ENCODE measurements at regions not wholly inside any gene's neighbourhood (a gene's known extent, or its start where the extent isn't known, plus 50 kb on each side); places are given as distances from the start of the nearest gene placed in this dataset.

DNA sequence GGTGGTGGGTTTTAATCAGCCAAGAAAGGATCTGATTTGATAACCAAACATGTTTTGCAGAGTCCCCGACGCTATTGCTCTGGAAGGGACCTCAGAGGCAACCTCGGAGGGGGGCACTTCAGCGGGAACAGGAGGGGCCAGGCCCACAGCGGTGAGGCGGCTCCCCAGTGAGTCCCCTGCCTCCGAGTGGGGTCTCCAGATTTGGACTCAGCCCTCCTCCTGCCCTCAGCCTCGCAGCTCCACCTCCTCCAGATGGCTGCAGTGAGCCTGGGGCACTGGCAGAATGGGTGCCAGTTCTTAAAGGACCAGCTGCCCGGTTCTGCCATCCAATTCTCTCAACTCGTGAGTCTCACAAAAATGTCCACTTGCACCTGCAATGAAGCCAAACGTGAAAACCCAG lies 61.0 kb upstream of the NANOS1 start:
- DNase-seq, result peak; percentile 45
- H3K27me3 ChIP-seq (ENCODE audit: insufficient read depth), result no peaks in the 10 kb centered on the region
- H3K4me3 ChIP-seq (ENCODE audit: low read depth in 2 of 2, low read length in 1 of 2), result no peak overlapping the region
- H3K4me2 ChIP-seq, result no peak overlapping the region
- no peak overlapping the region for H2AFZ ChIP-seq (ENCODE audit: low read depth)
- ChIA-PET POLR2A (interaction anchor here (1.4 kb wide), 1 partner anchor 9 kb away, joined by 3 read pairs; no protein-coding TSS in a partner anchor), CTCF (interaction anchor here (0.8 to 1.3 kb wide), 4 partner anchors 9 to 62 kb away, joined by 4 to 5 read pairs (median 4); no protein-coding TSS in a partner anchor)
- TF ChIP-seq TEAD4 (IDR thresholded peaks at IDR 0.05; ENCODE audit: borderline replicate concordance, insufficient read depth) (no peak), SMC3 (IDR thresholded peaks at IDR 0.05; ENCODE audit: low read depth, low read length) (no peak), EZH2phosphoT487 (IDR thresholded peaks at IDR 0.05; ENCODE audit: borderline replicate concordance, low read depth) (no peak), FOXM1 (IDR thresholded peaks at IDR 0.05; ENCODE audit: low read depth) (no peak), RCOR1 (IDR thresholded peaks at IDR 0.05; ENCODE audit: low read length) (no peak), FOSL2 (IDR thresholded peaks at IDR 0.05; ENCODE audit: borderline replicate concordance, low read depth) (no peak), RXRA (IDR thresholded peaks at IDR 0.05; ENCODE audit: borderline replicate concordance, low read depth) (no peak), CHD2 (IDR thresholded peaks at IDR 0.05; ENCODE audit: low read length, partially characterized antibody) (no peak), POLR2AphosphoS5 (IDR thresholded peaks at IDR 0.05; ENCODE audit: low read depth, low read length) (no peak), USF1 (IDR thresholded peaks at IDR 0.05; ENCODE audit: borderline replicate concordance, low read depth) (no peak), IRF3 (IDR thresholded peaks at IDR 0.05; ENCODE audit: low read depth, low read length) (no peak), SIN3A (IDR thresholded peaks at IDR 0.05; ENCODE audit: borderline replicate concordance, low read depth, low read length) (no peak), ELF1 (IDR thresholded peaks at IDR 0.05) (no peak), GATA2 (CRISPR knock-in tag; IDR thresholded peaks at IDR 0.05) (no peak), FOXJ3 (CRISPR knock-in tag; IDR thresholded peaks at IDR 0.05) (no peak), NFIC (IDR thresholded peaks at IDR 0.05; ENCODE audit: borderline replicate concordance) (no peak), JUND (IDR thresholded peaks at IDR 0.05) (no peak)
- H3K79me2 ChIP-seq (ENCODE audit: insufficient read depth), result no peaks in the 10 kb centered on the region
- no peaks in the 10 kb centered on the region for H4K20me1 ChIP-seq (ENCODE audit: insufficient read depth)
- no peak overlapping the region for H3K9ac ChIP-seq
- no peaks in the 10 kb centered on the region for H3K9me3 ChIP-seq
- no peak overlapping the region for H3K27ac ChIP-seq (ENCODE audit: low read depth in 2 of 2, low read length in 1 of 2)
- WGBS (ENCODE audit: low lambda C conversion rate), result 72% methylated on average over 7 of the region's 11 CpGs
- no peaks in the 10 kb centered on the region for H3K36me3 ChIP-seq (replicated peaks in 1 of 2; ENCODE audit: control insufficient read depth in 1 of 2, insufficient read depth in 2 of 2, low read length in 1 of 2)
- H3F3A ChIP-seq (replicated peaks; ENCODE audit: insufficient read depth), result no peaks in the 10 kb centered on the region
- H3K9me2 ChIP-seq, result no peaks in the 10 kb centered on the region
- H3K4me1 ChIP-seq (ENCODE audit: control insufficient read depth in 1 of 2, insufficient read depth in 2 of 2, low read depth in 1 of 2, low read length in 1 of 2), result peaks cover 0 to 28% of the 10 kb centered on the region in 2 experiments; a peak in 1 of 4 replicates

GRCh38 chr10:118969014-118969413 lies 60.5 kb upstream of the NANOS1 start:
- DNase-seq, result no peak
- ChIA-PET POLR2A (interaction anchor here (1.4 kb wide), 1 partner anchor 9 kb away, joined by 3 read pairs; no protein-coding TSS in a partner anchor), CTCF (interaction anchor here (1.3 kb wide), 1 partner anchor 37 kb away, joined by 4 read pairs; no protein-coding TSS in a partner anchor)
- H3K27ac ChIP-seq (ENCODE audit: low read depth in 2 of 2, low read length in 1 of 2), result no peak overlapping the region
- no peaks in the 10 kb centered on the region for H3K27me3 ChIP-seq (ENCODE audit: insufficient read depth)
- H2AFZ ChIP-seq (ENCODE audit: low read depth), result no peak overlapping the region
- no peaks in the 10 kb centered on the region for H3K9me3 ChIP-seq
- no peaks in the 10 kb centered on the region for H3K9me2 ChIP-seq
- no peaks in the 10 kb centered on the region for H3F3A ChIP-seq (replicated peaks; ENCODE audit: insufficient read depth)
- H3K4me1 ChIP-seq (ENCODE audit: control insufficient read depth in 1 of 2, insufficient read depth in 2 of 2, low read depth in 1 of 2, low read length in 1 of 2), result peaks cover 0 to 28% of the 10 kb centered on the region in 2 experiments; a peak in 1 of 4 replicates
- H3K79me2 ChIP-seq (ENCODE audit: insufficient read depth), result no peaks in the 10 kb centered on the region
- H3K9ac ChIP-seq, result no peak overlapping the region
- H4K20me1 ChIP-seq (ENCODE audit: insufficient read depth), result no peaks in the 10 kb centered on the region
- H3K4me3 ChIP-seq (ENCODE audit: low read depth in 2 of 2, low read length in 1 of 2), result no peak overlapping the region
- no peaks in the 10 kb centered on the region for H3K36me3 ChIP-seq (replicated peaks in 1 of 2; ENCODE audit: control insufficient read depth in 1 of 2, insufficient read depth in 2 of 2, low read length in 1 of 2)
- no peak overlapping the region for H3K4me2 ChIP-seq
- 79% methylated on average over 5 of the region's 5 CpGs for WGBS (ENCODE audit: low lambda C conversion rate)
- TF ChIP-seq SIN3A (IDR thresholded peaks at IDR 0.05; ENCODE audit: borderline replicate concordance, low read depth, low read length), result no peak
- TF ChIP-seq RXRA (IDR thresholded peaks at IDR 0.05; ENCODE audit: borderline replicate concordance, low read depth), result no peak
- TF ChIP-seq, protein P1, sequence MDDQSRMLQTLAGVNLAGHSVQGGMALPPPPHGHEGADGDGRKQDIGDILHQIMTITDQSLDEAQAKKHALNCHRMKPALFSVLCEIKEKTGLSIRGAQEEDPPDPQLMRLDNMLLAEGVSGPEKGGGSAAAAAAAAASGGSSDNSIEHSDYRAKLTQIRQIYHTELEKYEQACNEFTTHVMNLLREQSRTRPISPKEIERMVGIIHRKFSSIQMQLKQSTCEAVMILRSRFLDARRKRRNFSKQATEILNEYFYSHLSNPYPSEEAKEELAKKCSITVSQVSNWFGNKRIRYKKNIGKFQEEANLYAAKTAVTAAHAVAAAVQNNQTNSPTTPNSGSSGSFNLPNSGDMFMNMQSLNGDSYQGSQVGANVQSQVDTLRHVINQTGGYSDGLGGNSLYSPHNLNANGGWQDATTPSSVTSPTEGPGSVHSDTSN (IDR thresholded peaks at IDR 0.05), result no peak
- TF ChIP-seq MXI1 (IDR thresholded peaks at IDR 0.05; ENCODE audit: low read depth, low read length), result no peak
- TF ChIP-seq GABPA (IDR thresholded peaks at IDR 0.05; ENCODE audit: low read depth), result no peak
- TF ChIP-seq EZH2phosphoT487 (IDR thresholded peaks at IDR 0.05; ENCODE audit: borderline replicate concordance, low read depth), result no peak
- TF ChIP-seq RCOR1 (IDR thresholded peaks at IDR 0.05; ENCODE audit: low read length), result no peak
- TF ChIP-seq RFX5 (IDR thresholded peaks at IDR 0.05; ENCODE audit: low read length), result no peak
- TF ChIP-seq NFIC (IDR thresholded peaks at IDR 0.05; ENCODE audit: borderline replicate concordance), result no peak
- TF ChIP-seq GATA2 (CRISPR knock-in tag; IDR thresholded peaks at IDR 0.05), result no peak
- no peak for TF ChIP-seq JUND (IDR thresholded peaks at IDR 0.05)
- TF ChIP-seq TCF12 (IDR thresholded peaks at IDR 0.05), result no peak
- no peak for TF ChIP-seq USF1 (IDR thresholded peaks at IDR 0.05; ENCODE audit: borderline replicate concordance, low read depth)
- no peak for TF ChIP-seq IRF3 (IDR thresholded peaks at IDR 0.05; ENCODE audit: low read depth, low read length)
- TF ChIP-seq SMC3 (IDR thresholded peaks at IDR 0.05; ENCODE audit: low read depth, low read length), result no peak
